B cell (primary cell): ENCODE measurements at regions not wholly inside any gene's neighbourhood (a gene's known extent, or its start where the extent isn't known, plus 50 kb on each side); places are given as distances from the start of the nearest gene placed in this dataset.

Experiments used
- ATAC-seq: fragments of 200-7000 bp; cut with Tn5 transposase; one replicate; pipeline ENCODE4 v1.10.0; 2021; ENCODE audit warnings: low read depth, mild to moderate bottlenecking, moderate number of reproducible peaks, moderate library complexity
- CTCF ChIA-PET: fragments of 350-600 bp; sonication (Branson Sonifier 250); formaldehyde crosslinking; loops from one replicate; lab custom pipeline; 2021; ENCODE audit warnings: antibody characterized with exemption, inconsistent platforms; lab: Charles Lee
- POLR2A ChIA-PET: fragments of 350-600 bp; sonication (Branson Sonifier 250); formaldehyde crosslinking; loops from one replicate; lab custom pipeline; 2021; ENCODE audit warnings: antibody characterized with exemption; lab: Charles Lee
- DNase-seq: peaks from one replicate; pipeline ENCODE4 v3.0.0; 2013
- H2AFZ ChIP-seq: 2 replicates; pipeline ENCODE4 v1.6.1; 2012; ENCODE audit warnings: mild to moderate bottlenecking, low read depth, low read length; ENCODE audit not compliant: insufficient read depth, poor library complexity, severe bottlenecking
- H3K27ac ChIP-seq, 2 donors: 1 replicate in 1 of 2; 2 replicates in 1 of 2; pipeline ENCODE4 v1.5.1; 2012 to 2013; ENCODE audit warnings: low read length in 2 of 2, mild to moderate bottlenecking in 2 of 2, moderate library complexity in 1 of 2
- H3K27me3 ChIP-seq, 4 experiments: fragments of 200-600 bp in 1 of 4; sonication (generic) in 1 of 4; replicated peaks in 1 of 4; 1 replicate in 2 of 4; 2 replicates in 2 of 4; pipeline versions ENCODE4 v1.6.1 to v1.7.0; 2013 to 2016; ENCODE audit warnings: low read length in 3 of 4, mild to moderate bottlenecking in 2 of 4, mixed read lengths in 1 of 4, moderate library complexity in 1 of 4; ENCODE audit not compliant: insufficient read depth in 4 of 4, control insufficient read depth in 3 of 4; ENCODE audit errors: control extremely low read depth in 1 of 4
- H3K36me3 ChIP-seq, 2 experiments: replicated peaks in 1 of 2; 1 replicate in 1 of 2; 2 replicates in 1 of 2; pipeline versions ENCODE4 v1.6.1 to v1.7.1; 2013; ENCODE audit warnings: low read length in 1 of 2; ENCODE audit not compliant: insufficient read depth in 2 of 2, control insufficient read depth in 1 of 2; ENCODE audit errors: control extremely low read depth in 1 of 2, extremely low read depth in 1 of 2
- H3K4me1 ChIP-seq, 2 donors: fragments of 200-600 bp in 1 of 2; sonication (generic) in 1 of 2; 1 replicate in 1 of 2; 2 replicates in 1 of 2; pipeline versions ENCODE4 v1.5.1 to v1.6.1; 2013 to 2017; ENCODE audit warnings: low read length in 2 of 2; ENCODE audit not compliant: control insufficient read depth in 2 of 2, insufficient read depth in 2 of 2
- H3K4me2 ChIP-seq: replicated peaks from 2 replicates; pipeline ENCODE3; 2012; ENCODE audit warnings: mild to moderate bottlenecking, low read depth, low read length; ENCODE audit not compliant: poor library complexity, severe bottlenecking
- H3K4me3 ChIP-seq, 5 experiments: fragments of 200-600 bp in 1 of 5; sonication (generic) in 1 of 5; 1 replicate in 3 of 5; 2 replicates in 2 of 5; pipeline versions ENCODE4 v1.5.1 to v1.7.0; 2011 to 2016; ENCODE audit warnings: low read length in 4 of 5, mild to moderate bottlenecking in 4 of 5, low read depth in 2 of 5, control low read depth in 1 of 5, moderate library complexity in 1 of 5; ENCODE audit not compliant: insufficient read depth in 1 of 5; ENCODE audit errors: control extremely low read depth in 1 of 5, extremely low read depth in 1 of 5
- H3K79me2 ChIP-seq: fragments of 200-600 bp; sonication (generic); one replicate; pipeline ENCODE4 v1.6.0; 2016; ENCODE audit warnings: low read length; ENCODE audit not compliant: control insufficient read depth, insufficient read depth
- H3K9ac ChIP-seq: fragments of 200-600 bp; sonication (generic); 2 replicates; pipeline ENCODE4 v1.6.1; 2017; ENCODE audit warnings: mild to moderate bottlenecking, low read length, moderate library complexity
- H3K9me3 ChIP-seq, 3 donors: one replicate each; pipeline versions ENCODE4 v1.6.1 to v1.7.1; 2013; ENCODE audit warnings: low read length in 2 of 3; ENCODE audit not compliant: control insufficient read depth in 2 of 3, insufficient read depth in 1 of 3; ENCODE audit errors: control extremely low read depth in 1 of 3
- H4K20me1 ChIP-seq: 2 replicates; pipeline ENCODE4 v1.6.0; 2012; ENCODE audit warnings: mild to moderate bottlenecking, low read length; ENCODE audit not compliant: insufficient read depth, control insufficient read depth, poor library complexity, severe bottlenecking
- H3K27ac Mint-ChIP-seq: one replicate; pipeline ENCODE4 v1.8.0; 2021; ENCODE audit warnings: mixed read lengths
- H3K27me3 Mint-ChIP-seq: one replicate; pipeline ENCODE4 v1.8.0; 2021; ENCODE audit warnings: mixed read lengths
- H3K4me1 Mint-ChIP-seq: one replicate; pipeline ENCODE4 v1.8.0; 2021; ENCODE audit warnings: mixed read lengths
- H3K4me3 Mint-ChIP-seq: one replicate; pipeline ENCODE4 v1.8.0; 2021; ENCODE audit warnings: mixed read lengths
- H3K9me3 Mint-ChIP-seq: one replicate; pipeline ENCODE4 v1.8.0; 2022; ENCODE audit warnings: mixed read lengths; ENCODE audit not compliant: insufficient read depth
- CTCF ChIP-seq: fragments of 200-600 bp; IDR thresholded peaks from one replicate; pipeline ENCODE4 v1.8.0; 2022; ENCODE audit warnings: antibody characterized with exemption, mild to moderate bottlenecking
- EZH2 ChIP-seq: IDR thresholded peaks from 2 replicates; pipeline ENCODE4 v1.6.1; 2012; ENCODE audit warnings: borderline replicate concordance, low read depth, mild to moderate bottlenecking, moderate library complexity, low read length; ENCODE audit not compliant: insufficient read depth, poor library complexity, severe bottlenecking
- whole genome bisulfite sequencing: methylation state at CpG from one replicate; pipeline ENCODE4 v1.1.5; 2013; ENCODE audit warnings: missing lambda C conversion rate; ENCODE audit not compliant: insufficient coverage; 5-methylcytosine and 5-hydroxymethylcytosine counted together
- intact Hi-C: fragments of 100-400 bp; cut with micrococcal nuclease; formaldehyde crosslinking; loops from one replicate; pipeline ENCODE4 v1.10.0; 2022

GRCh38 chr2:11093467-11093866 is 61.8 kb upstream of the SLC66A3 start:
- TF ChIP-seq EZH2 (no peak), CTCF (no peak)
- Histone ChIP-seq H4K20me1 (no peaks in the 10 kb centered on the region), H3K36me3 (no peaks in the 10 kb centered on the region), H3K9me3 (no peaks in the 10 kb centered on the region), H3K9ac (no peak overlapping the region), H3K27me3 (peaks cover 0 to 2% (median 0%) of the 10 kb centered on the region in 4 experiments), H3K4me2 (no peak overlapping the region), H3K79me2 (no peaks in the 10 kb centered on the region), H3K4me3 (no peak overlapping the region), H2AFZ (no peak overlapping the region), H3K27ac (no peak overlapping the region), H3K4me1 (no peaks in the 10 kb centered on the region)
- ATAC-seq (no peak), DNase-seq (no peak)
- Mint-ChIP-seq H3K9me3 (no peaks in the 10 kb centered on the region), H3K27me3 (peaks cover 16% of the 10 kb centered on the region), H3K4me1 (no peaks in the 10 kb centered on the region), H3K27ac (no peak overlapping the region), H3K4me3 (no peak overlapping the region)
- POLR2A ChIA-PET: no interaction called here
- 85% methylated on average over 3 of the region's 4 CpGs for WGBS
- CTCF ChIA-PET: no interaction called here
- intact Hi-C loops: no loop called here

GRCh38 chr2:11094021-11094810 is 61.1 kb upstream of the SLC66A3 start:
- Mint-ChIP-seq H3K4me3 (no peak overlapping the region), H3K27ac (no peak overlapping the region), H3K4me1 (no peaks in the 10 kb centered on the region), H3K9me3 (no peaks in the 10 kb centered on the region), H3K27me3 (peaks cover 14% of the 10 kb centered on the region)
- Histone ChIP-seq H3K27ac (no peak overlapping the region), H3K27me3 (peaks cover 0 to 2% (median 0%) of the 10 kb centered on the region in 4 experiments), H2AFZ (no peak overlapping the region), H3K4me3 (no peak overlapping the region), H3K9ac (no peak overlapping the region), H3K79me2 (no peaks in the 10 kb centered on the region), H3K4me2 (no peak overlapping the region), H3K4me1 (no peaks in the 10 kb centered on the region), H3K36me3 (no peaks in the 10 kb centered on the region), H3K9me3 (no peaks in the 10 kb centered on the region), H4K20me1 (no peaks in the 10 kb centered on the region)
- WGBS: 87% methylated on average over 15 of the region's 19 CpGs
- DNase-seq (no peak), ATAC-seq (no peak)
- POLR2A ChIA-PET: no interaction called here
- TF ChIP-seq CTCF (no peak), EZH2 (no peak)
- CTCF ChIA-PET: no interaction called here
- intact Hi-C loops: no loop called here
